Erythroblast (primary cell): ENCODE measurements at regions not wholly inside any gene's neighbourhood (a gene's known extent, or its start where the extent isn't known, plus 50 kb on each side); places are given as distances from the start of the nearest gene placed in this dataset.

ENCODE experiments used
- GATA1 ChIP-seq: IDR thresholded peaks from 2 replicates; pipeline ENCODE4 v1.6.1; 2011; ENCODE audit warnings: low read depth, mild to moderate bottlenecking, control low read depth, low read length, moderate library complexity
- POLR2A ChIP-seq: IDR thresholded peaks from 2 replicates; pipeline ENCODE4 v1.6.1; 2011; ENCODE audit warnings: mild to moderate bottlenecking, low read length

DNA sequence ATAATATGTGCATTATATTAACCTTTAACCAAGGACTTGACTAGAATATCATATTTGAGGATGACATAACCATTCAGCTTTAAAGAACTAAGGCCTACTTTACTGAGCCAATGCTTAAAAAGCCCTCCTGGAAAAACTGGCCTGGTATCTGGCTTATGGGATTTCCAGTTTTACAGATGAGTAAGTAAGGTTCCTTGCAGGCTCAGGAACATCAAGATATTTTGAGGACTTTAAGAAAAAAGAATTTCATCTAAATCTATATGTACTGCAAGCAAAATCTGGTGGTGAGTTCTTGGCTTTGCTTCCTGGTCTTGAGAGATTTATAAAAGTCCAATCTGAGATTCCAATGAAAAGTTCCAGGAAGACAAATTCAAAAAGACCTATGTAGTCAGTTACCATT, 417.0 kb upstream of the NRXN1 start:
- no peak for TF ChIP-seq POLR2A
- no peak for TF ChIP-seq GATA1
